SK-N-SH treated with all-trans-retinoic acid at 6 μM for 48 hours (cell line): ENCODE measurements at regions not wholly inside any gene's neighbourhood (a gene's known extent, or its start where the extent isn't known, plus 50 kb on each side); places are given as distances from the start of the nearest gene placed in this dataset.

Experiments used
- ATAC-seq: fragments of 200-7000 bp; cut with Tn5 transposase; 3 replicates; pipeline ENCODE4 v1.9.1; 2020; ENCODE audit warnings: mild to moderate bottlenecking, moderate library complexity
- ARNTL ChIP-seq: fragments of 450-650 bp; formaldehyde crosslinking; IDR thresholded peaks from 2 replicates; pipeline ENCODE4 v1.5.0; 2020; ENCODE audit warnings: low read depth, mild to moderate bottlenecking, moderate library complexity, borderline replicate concordance
- BACH2 ChIP-seq: fragments of 250-450 bp; sonication (Bioruptor Pico); IDR thresholded peaks from 2 replicates; pipeline ENCODE4 v1.9.0; 2021; ENCODE audit warnings: mild to moderate bottlenecking, borderline replicate concordance
- CREB5 ChIP-seq: fragments of 250-450 bp; sonication (Bioruptor Pico); IDR thresholded peaks from 2 replicates; pipeline ENCODE4 v1.5.1; 2020; ENCODE audit warnings: low read depth, mild to moderate bottlenecking, moderate library complexity
- CSDC2 ChIP-seq: fragments of 250-450 bp; sonication (Bioruptor Pico); IDR thresholded peaks from 2 replicates; pipeline ENCODE4 v1.5.0; 2020; ENCODE audit warnings: mild to moderate bottlenecking, moderate library complexity
- CSRNP3 ChIP-seq: fragments of 250-450 bp; sonication (Bioruptor Pico); IDR thresholded peaks from 2 replicates; pipeline ENCODE4 v1.5.1; 2021; ENCODE audit warnings: mild to moderate bottlenecking, moderate library complexity
- ESRRG ChIP-seq: fragments of 250-450 bp; sonication (Bioruptor Pico); IDR thresholded peaks from 2 replicates; pipeline ENCODE4 v1.6.1; 2021; ENCODE audit warnings: mild to moderate bottlenecking
- GLIS3 ChIP-seq: fragments of 250-450 bp; sonication (Bioruptor Pico); IDR thresholded peaks from 2 replicates; pipeline ENCODE4 v1.5.0; 2020; ENCODE audit warnings: mild to moderate bottlenecking, moderate library complexity
- ISL1 ChIP-seq: fragments of 250-450 bp; sonication (Bioruptor Pico); IDR thresholded peaks from 2 replicates; pipeline ENCODE4 v2.1.2; 2022; ENCODE audit warnings: mild to moderate bottlenecking, moderate library complexity
- OSR1 ChIP-seq: fragments of 250-450 bp; sonication (Bioruptor Pico); IDR thresholded peaks from 2 replicates; pipeline ENCODE4 v1.8.0; 2022; ENCODE audit warnings: moderate library complexity, mild to moderate bottlenecking, inconsistent platforms
- PATZ1 ChIP-seq: fragments of 250-450 bp; sonication (Bioruptor Pico); IDR thresholded peaks from 2 replicates; pipeline ENCODE4 v1.8.0; 2020; ENCODE audit warnings: mild to moderate bottlenecking, moderate library complexity, borderline replicate concordance
- POU6F1 ChIP-seq: fragments of 250-450 bp; sonication (Bioruptor Pico); IDR thresholded peaks from 2 replicates; pipeline ENCODE4 v1.8.0; 2021; ENCODE audit warnings: low read depth, mild to moderate bottlenecking, moderate library complexity, borderline replicate concordance
- RARB ChIP-seq: fragments of 250-450 bp; sonication (Bioruptor Pico); IDR thresholded peaks from 2 replicates; pipeline ENCODE4 v1.8.0; 2021; ENCODE audit warnings: mild to moderate bottlenecking, moderate library complexity
- SNAI2 ChIP-seq: fragments of 250-450 bp; sonication (Bioruptor Pico); IDR thresholded peaks from 2 replicates; pipeline ENCODE4 v1.5.0; 2020; ENCODE audit warnings: mild to moderate bottlenecking, moderate library complexity
- TCF4 ChIP-seq: fragments of 250-450 bp; sonication (Bioruptor Pico); IDR thresholded peaks from 2 replicates; pipeline ENCODE4 v1.8.0; 2021; ENCODE audit warnings: mild to moderate bottlenecking, moderate library complexity, borderline replicate concordance
- TOX ChIP-seq: fragments of 250-450 bp; sonication (Bioruptor Pico); IDR thresholded peaks from 2 replicates; pipeline ENCODE4 v1.8.0; 2021; ENCODE audit warnings: mild to moderate bottlenecking, moderate library complexity, borderline replicate concordance
- TSHZ2 ChIP-seq: fragments of 250-450 bp; sonication (Bioruptor Pico); IDR thresholded peaks from 2 replicates; pipeline ENCODE4 v1.5.0; 2020; ENCODE audit warnings: mild to moderate bottlenecking, moderate library complexity
- ZC3H10 ChIP-seq: fragments of 250-450 bp; sonication (Bioruptor Pico); IDR thresholded peaks from 2 replicates; pipeline ENCODE4 v1.5.1; 2021; ENCODE audit warnings: mild to moderate bottlenecking, moderate library complexity
- ZFP30 ChIP-seq: fragments of 450-650 bp; formaldehyde crosslinking; IDR thresholded peaks from 2 replicates; pipeline ENCODE4 v1.5.0; 2022; ENCODE audit warnings: mild to moderate bottlenecking, moderate library complexity
- ZNF565 ChIP-seq: fragments of 450-650 bp; formaldehyde crosslinking; conservative IDR thresholded peaks from 2 replicates; pipeline ENCODE4 v1.5.0; 2020; ENCODE audit warnings: low read depth, mild to moderate bottlenecking, moderate library complexity
- ZNF70 ChIP-seq: fragments of 450-650 bp; formaldehyde crosslinking; IDR thresholded peaks from 2 replicates; pipeline ENCODE4 v1.5.0; 2020; ENCODE audit warnings: mild to moderate bottlenecking, moderate library complexity
- ZNF8 ChIP-seq: fragments of 450-650 bp; formaldehyde crosslinking; IDR thresholded peaks from 2 replicates; pipeline ENCODE4 v1.5.0; 2020; ENCODE audit warnings: mild to moderate bottlenecking, moderate library complexity

- no peak for TF ChIP-seq CREB5 (CRISPR knock-in tag)
- TF ChIP-seq RARB = no peak
- no peak for TF ChIP-seq CSRNP3 (CRISPR knock-in tag)
- no peak for TF ChIP-seq OSR1 (CRISPR knock-in tag)
- TF ChIP-seq CSDC2 (CRISPR knock-in tag) = no peak
- no peak for TF ChIP-seq ISL1
- TF ChIP-seq TSHZ2 = no peak
- no peak for TF ChIP-seq SNAI2 (CRISPR knock-in tag)
- TF ChIP-seq ESRRG (CRISPR knock-in tag) = no peak
- TF ChIP-seq ZNF8 (CRISPR knock-in tag) = no peak
- TF ChIP-seq GLIS3 (CRISPR knock-in tag) = no peak
- no peak for TF ChIP-seq ZNF70 (CRISPR knock-in tag)
- ATAC-seq = no peak
Observed at GRCh38 chr2:215737477-215737876, 275.9 kb downstream of the MREG start.

- ATAC-seq = 0 out of 3 replicates have a peak, but pooled peaks have one; percentile 46
- TF ChIP-seq ZFP30 (CRISPR knock-in tag) (no peak), CSRNP3 (CRISPR knock-in tag) (no peak), PATZ1 (no peak), TCF4 (CRISPR knock-in tag) (no peak), TOX (no peak), ZC3H10 (CRISPR knock-in tag) (no peak), ZNF565 (CRISPR knock-in tag) (no peak), ZNF8 (CRISPR knock-in tag) (no peak)
Observed at GRCh38 chr2:215736653-215737290, 276.6 kb downstream of the MREG start.

GRCh38 chr2:215731108-215731658, 282.2 kb downstream of the MREG start:
- no peak for ATAC-seq
- TF ChIP-seq GLIS3 (CRISPR knock-in tag) (no peak), ZNF8 (CRISPR knock-in tag) (no peak), CSDC2 (CRISPR knock-in tag) (no peak)

- ATAC-seq = no peak
- TF ChIP-seq ARNTL (no peak), ZC3H10 (CRISPR knock-in tag) (no peak), POU6F1 (CRISPR knock-in tag) (no peak), TSHZ2 (no peak), ESRRG (CRISPR knock-in tag) (no peak), ZNF565 (CRISPR knock-in tag) (no peak), GLIS3 (CRISPR knock-in tag) (no peak), BACH2 (no peak)
Observed at GRCh38 chr2:215729985-215730620, 283.2 kb downstream of the MREG start.
